HG03159 (cell line): ENCODE measurements at regions not wholly inside any gene's neighbourhood (a gene's known extent, or its start where the extent isn't known, plus 50 kb on each side); places are given as distances from the start of the nearest gene placed in this dataset.

Experiments used
- ATAC-seq: cut with Tn5 transposase; IDR thresholded peaks from one replicate; pipeline ENCODE4 v1.9.1; 2021; ENCODE audit warnings: mild to moderate bottlenecking, moderate library complexity; ENCODE audit not compliant: unreplicated experiment

GRCh38 chr5:23253621-23254198, 253.7 kb upstream of the PRDM9 start:
- ATAC-seq: no peak

DNA sequence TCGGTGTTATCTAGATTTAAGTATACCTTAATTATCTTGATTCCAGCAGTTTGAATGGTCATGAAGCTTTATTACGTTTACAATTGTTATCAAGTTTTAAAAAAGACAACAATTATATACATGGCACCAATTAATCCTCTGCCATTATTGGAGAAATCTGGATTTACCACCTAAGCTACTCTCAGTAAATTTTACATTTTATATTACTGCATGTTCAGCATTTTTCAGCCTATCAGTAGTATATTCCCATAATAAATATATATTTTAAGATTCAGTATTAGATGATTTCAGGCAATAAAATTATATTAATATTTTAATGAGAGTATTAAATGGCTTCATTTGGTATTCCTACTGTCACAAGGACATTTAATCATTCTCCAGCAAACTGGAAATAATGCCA, 264.5 kb upstream of the PRDM9 start:
- ATAC-seq: no peak

DNA sequence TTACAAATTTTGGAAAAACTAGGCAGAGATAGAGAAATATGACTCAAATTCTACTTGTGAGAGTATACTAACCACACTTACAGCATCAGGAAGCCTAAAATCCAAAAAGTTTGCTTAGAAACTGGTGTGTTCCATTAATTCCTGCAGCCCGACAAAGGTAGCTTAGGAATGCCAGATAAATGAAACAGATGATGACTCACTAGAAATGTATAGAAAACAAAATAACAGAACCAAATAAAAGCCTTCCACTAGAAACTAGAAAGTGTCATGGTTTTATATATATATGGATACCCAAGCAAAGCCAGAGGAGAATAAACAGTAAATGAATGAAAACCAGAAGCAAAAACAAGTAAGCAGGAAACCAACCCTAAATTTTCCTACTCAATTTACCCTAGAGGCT, 272.2 kb upstream of the PRDM9 start:
- ATAC-seq: no peak

GRCh38 chr5:23234197-23234596, 273.2 kb upstream of the PRDM9 start:
- ATAC-seq: no peak

DNA sequence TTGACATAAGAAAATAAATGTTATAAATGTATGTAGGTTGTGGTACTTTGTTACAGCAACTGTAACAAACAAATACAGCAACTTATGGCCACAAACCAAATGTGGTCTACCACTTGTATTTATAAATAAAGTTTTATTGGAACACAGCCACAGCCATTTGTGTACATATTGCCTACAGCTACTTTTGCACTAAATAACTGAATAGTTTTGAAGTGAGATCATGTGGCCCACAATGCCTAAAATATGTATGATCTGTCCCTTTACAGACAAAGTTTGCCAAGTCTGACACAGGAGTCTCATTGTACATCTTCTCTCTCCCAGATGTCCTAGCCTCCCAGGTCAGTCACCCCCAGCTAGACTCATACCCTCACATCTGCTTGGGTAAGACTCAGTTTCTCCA, 283.6 kb upstream of the PRDM9 start:
- ATAC-seq: no peak

GRCh38 chr5:23221831-23222230, 285.6 kb upstream of the PRDM9 start:
- ATAC-seq: no peak

GRCh38 chr5:23217159-23217558, 290.2 kb upstream of the PRDM9 start:
- no peak for ATAC-seq

- ATAC-seq: no peak
These were observed 291.1 kb upstream of the PRDM9 start for GRCh38 chr5:23216345-23216744.

DNA sequence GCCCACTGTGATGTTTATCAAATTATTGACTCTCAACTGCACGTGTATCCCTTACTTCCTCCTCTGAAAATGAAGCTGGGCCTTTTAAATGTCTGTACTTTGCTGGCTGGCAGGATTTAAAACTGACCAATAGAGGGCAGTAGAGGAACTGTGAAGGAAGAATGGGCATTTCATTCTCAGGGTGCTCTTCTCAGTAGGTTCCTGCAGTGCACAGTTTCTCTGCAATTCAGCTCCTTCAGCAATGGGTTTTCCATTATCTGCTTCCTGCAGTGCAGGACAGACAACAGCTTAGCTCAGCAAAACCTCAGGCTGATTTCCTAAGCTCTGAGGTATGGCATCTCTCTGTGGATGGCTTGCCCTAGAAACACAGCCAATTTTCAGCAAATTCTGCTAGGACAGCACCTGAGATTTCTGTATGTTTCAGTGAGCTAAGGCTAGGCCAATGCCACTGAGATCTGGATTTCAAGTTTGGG, 298.4 kb upstream of the PRDM9 start:
- no peak for ATAC-seq

DNA sequence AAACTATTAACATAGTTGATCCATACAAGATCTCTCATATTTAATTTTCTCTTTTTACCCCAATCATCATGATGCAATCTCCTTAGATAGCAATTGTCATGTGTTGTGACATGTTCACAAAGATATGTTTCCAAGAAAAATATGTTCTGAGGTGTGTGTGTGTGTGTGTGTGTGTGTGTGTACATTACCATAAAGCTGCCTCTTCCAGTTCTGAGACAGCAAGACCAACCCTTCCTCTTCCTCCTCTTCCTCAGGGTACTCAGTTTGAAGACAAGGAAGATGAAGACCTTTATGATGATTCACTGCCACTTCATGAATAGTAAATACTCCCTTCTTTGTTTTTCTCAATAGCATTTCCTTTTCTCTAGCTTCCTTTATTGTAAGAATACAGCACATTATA, 303.3 kb upstream of the PRDM9 start:
- ATAC-seq: no peak

DNA sequence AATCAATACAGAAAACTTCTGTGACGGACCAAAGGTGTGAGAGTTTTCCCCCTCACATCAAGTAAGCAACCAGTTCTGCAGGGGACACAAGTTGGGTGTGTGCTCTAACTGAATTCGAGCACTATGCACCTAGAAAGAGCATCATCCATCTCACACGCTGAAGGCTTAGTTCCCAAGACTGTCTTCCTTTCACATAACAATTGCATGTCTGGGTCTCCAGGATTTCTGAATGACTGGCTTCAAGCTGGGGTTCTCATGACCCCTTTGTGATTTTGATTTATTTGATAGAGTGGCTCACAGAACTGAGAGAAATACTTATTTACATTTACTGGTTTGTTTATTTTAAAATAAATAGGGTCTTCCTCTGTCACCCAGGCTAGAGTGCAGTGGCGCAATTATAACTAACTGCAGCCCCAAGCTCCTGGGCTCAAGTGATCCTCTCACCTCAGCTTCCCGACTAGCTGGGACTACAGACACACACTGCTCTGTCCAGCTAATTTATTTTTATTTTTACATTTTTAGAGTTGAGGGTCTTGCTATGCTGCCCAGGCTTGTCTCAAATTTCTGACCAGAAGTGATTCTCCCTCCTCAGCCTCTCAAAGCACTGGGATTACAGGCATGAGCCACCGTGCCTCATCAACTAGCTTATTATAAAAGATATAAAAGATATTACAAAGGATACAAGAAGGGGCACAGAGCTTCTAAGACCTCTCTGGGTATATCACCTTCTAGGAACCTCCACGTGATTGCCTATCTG, 316.7 kb upstream of the CDH12 start:
- no peak for ATAC-seq

DNA sequence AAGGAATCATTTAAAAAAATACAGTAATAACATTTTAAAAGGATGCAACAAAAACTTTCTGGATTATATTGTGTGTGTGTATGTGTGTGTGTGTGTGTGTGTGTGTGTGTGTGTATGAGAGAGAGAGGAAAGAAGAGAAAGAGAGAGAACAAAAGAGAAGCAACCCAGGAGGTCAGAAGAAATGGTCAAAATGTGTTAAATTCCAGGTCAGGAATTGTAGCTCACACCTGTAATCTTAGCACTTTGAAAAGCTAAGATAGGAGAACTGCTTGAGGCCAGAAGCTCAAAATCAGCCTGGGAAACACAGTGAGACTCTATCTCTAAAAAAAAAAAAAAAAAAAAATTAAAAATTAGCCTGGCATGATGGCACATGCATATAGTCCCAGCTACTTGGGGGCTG, 311.8 kb upstream of the CDH12 start:
- ATAC-seq: no peak

DNA sequence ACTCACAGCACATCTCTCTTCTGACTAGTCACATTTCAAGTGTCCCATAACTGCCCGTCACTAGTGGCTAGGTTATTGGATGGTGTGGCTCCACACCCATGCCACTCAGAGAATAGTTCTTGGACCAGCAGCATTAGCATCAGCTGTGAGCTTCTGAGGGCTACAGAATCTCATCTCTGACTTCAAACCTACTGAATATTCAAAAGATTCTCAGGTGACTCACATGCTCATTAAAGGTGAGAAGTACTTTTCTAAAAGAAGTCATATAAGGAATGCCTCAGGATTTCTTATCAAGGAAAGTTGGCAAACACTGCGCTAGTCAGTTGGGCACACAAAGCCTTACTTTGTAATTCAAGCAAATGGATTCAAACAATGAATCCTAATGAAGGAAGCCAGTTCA, 305.0 kb upstream of the CDH12 start:
- no peak for ATAC-seq

DNA sequence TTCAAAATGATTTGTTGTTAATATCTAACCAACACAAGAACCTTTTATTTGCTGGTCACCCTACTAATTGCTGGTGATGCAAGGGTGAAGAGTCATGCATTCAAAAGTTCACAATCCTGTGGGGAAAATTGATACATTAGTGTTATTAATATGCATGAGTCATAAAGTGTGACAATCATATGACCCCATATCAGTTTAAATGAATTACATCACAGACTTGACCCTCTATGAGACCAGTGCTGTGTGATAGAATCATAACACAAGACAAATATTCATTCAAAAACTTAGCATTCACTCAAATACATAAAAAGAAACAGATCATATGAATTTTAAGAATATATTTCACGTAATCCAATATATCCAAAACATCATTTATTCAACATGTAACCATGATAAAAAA, 304.6 kb upstream of the CDH12 start:
- ATAC-seq: no peak

- no peak for ATAC-seq
These were observed 304.0 kb upstream of the CDH12 start for GRCh38 chr5:23157169-23157568.

GRCh38 chr5:23147625-23148024, 294.5 kb upstream of the CDH12 start:
- ATAC-seq: no peak

- no peak for ATAC-seq
These were observed 293.0 kb upstream of the CDH12 start for GRCh38 chr5:23146183-23146582.

GRCh38 chr5:23139338-23140171, 286.4 kb upstream of the CDH12 start:
- no peak for ATAC-seq

DNA sequence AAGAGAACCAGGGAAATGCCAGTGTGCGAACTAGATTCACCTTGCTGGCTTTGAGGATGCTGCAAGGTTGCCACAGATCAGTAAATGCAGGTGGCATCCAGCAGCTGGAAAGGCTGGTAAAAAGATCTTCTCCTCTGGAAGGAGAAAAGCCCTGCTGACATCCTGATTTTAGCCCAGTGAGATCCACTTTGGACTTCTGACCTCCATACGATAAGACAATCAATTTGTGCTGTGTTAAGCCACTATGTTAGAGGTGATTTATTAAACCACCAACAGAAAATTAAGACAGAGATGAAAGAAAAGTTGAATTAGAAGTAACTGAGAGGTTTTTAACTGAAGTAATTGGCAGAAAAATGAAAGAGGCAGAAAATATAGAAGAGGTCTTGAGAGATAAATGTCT, 283.8 kb upstream of the CDH12 start:
- ATAC-seq: no peak

- no peak for ATAC-seq
These were observed 279.1 kb upstream of the CDH12 start for GRCh38 chr5:23132231-23132630.

DNA sequence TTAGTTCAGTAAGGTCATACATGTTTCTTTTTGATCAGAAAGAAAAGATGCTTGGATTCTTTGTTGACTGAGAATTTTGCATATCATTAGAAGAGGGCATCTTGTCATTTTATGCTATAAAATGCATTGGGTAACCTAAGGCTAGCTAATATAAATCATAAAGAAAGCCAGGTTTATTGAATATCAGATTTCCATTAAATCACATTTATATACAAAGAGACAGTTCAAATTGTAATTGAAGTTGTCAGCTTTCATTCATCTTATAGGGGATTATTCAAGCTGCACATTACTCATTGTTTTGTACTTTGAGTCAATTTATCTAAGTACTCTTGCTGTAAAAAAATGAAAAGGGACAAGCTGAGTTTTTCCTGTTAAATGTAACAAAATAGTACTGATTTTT, 259.1 kb upstream of the CDH12 start:
- no peak for ATAC-seq

DNA sequence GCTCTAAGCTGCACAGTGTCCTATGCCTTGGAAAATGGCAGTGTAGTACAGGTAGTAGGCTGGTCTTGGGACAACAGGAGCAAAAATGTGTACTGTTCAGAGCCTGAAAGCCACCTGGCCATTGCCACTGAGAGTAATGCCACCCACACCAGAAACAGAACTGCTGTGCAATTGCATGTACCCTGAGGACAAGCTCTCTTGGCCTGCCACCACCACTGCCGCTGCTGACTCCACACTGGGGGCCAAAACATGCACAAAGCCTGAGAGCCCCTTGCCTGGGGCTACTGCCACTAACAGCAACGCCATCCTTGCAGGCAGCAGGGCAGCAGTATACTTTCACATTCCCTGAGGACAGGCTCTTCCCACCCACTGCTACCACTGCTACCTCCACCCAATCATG, 251.9 kb upstream of the CDH12 start:
- ATAC-seq: no peak
